OCI-LY7 (cell line): ENCODE measurements at regions not wholly inside any gene's neighbourhood (a gene's known extent, or its start where the extent isn't known, plus 50 kb on each side); places are given as distances from the start of the nearest gene placed in this dataset.

Source experiments
- BruUV-seq: library from RNA; stranded (reverse); fragments of 400-500 nt; replicated peaks from 2 replicates; lab custom pipeline; 2021; lab: Mats Ljungman, UMichigan
- CTCF ChIA-PET: fragments of 300-600 bp; sonication (Branson Sonifier 250); formaldehyde crosslinking; loops from one replicate; lab custom pipeline; 2022; ENCODE audit warnings: antibody characterized with exemption; ENCODE audit not compliant: unreplicated experiment; lab: Charles Lee
- POLR2A ChIA-PET: fragments of 300-600 bp; sonication (Branson Sonifier 250); formaldehyde crosslinking; loops from one replicate; lab custom pipeline; 2022; ENCODE audit warnings: antibody characterized with exemption; lab: Charles Lee
- DNase-seq: peaks from one replicate; pipeline ENCODE4 v3.0.0-alpha.2; 2015; ENCODE audit warnings: low spot score
- H2AFZ ChIP-seq: fragments of 200-600 bp; sonication (generic), shearing (Covaris generic); 2 replicates; pipeline ENCODE4 v1.6.1; 2014; ENCODE audit warnings: mild to moderate bottlenecking, antibody characterized with exemption, low read length, moderate library complexity
- H3K27ac ChIP-seq: fragments of 200-600 bp; sonication (generic); 2 replicates; pipeline ENCODE4 v1.5.1; 2014; ENCODE audit warnings: mixed run types, low read depth, mild to moderate bottlenecking, moderate library complexity, low read length, inconsistent platforms; ENCODE audit not compliant: poor library complexity, severe bottlenecking
- H3K36me3 ChIP-seq: fragments of 200-600 bp; sonication (generic); 2 replicates; pipeline ENCODE4 v1.6.1; 2014; ENCODE audit warnings: mild to moderate bottlenecking, antibody characterized with exemption, low read length, moderate library complexity, mixed read lengths; ENCODE audit not compliant: insufficient read depth
- H3K4me1 ChIP-seq: fragments of 200-600 bp; sonication (generic); 2 replicates; pipeline ENCODE4 v1.5.1; 2014; ENCODE audit warnings: mild to moderate bottlenecking, low read length; ENCODE audit not compliant: insufficient read depth, poor library complexity, severe bottlenecking
- H3K4me2 ChIP-seq: fragments of 200-600 bp; sonication (generic); 2 replicates; pipeline ENCODE4 v1.6.1; 2014; ENCODE audit warnings: mild to moderate bottlenecking, low read length
- H3K4me3 ChIP-seq: fragments of 200-600 bp; sonication (generic); 2 replicates; pipeline ENCODE4 v1.5.1; 2014; ENCODE audit warnings: mild to moderate bottlenecking, low read depth, low read length; ENCODE audit not compliant: poor library complexity, severe bottlenecking
- H3K79me2 ChIP-seq: fragments of 200-600 bp; sonication (generic); 2 replicates; pipeline ENCODE4 v1.6.1; 2016; ENCODE audit warnings: low read depth, mild to moderate bottlenecking, low read length, moderate library complexity, mixed read lengths; ENCODE audit not compliant: insufficient read depth
- H3K9me2 ChIP-seq: fragments of 200-600 bp; sonication (generic); 2 replicates; pipeline ENCODE4 v1.6.1; 2016; ENCODE audit warnings: mild to moderate bottlenecking, low read length, mixed read lengths; ENCODE audit not compliant: insufficient read depth
- H3K9me3 ChIP-seq: fragments of 200-600 bp; sonication (generic); 2 replicates; pipeline ENCODE4 v1.6.1; 2014; ENCODE audit warnings: mild to moderate bottlenecking, mixed run types, low read length, mixed read lengths
- H4K20me1 ChIP-seq: fragments of 200-600 bp; sonication (generic); 2 replicates; pipeline ENCODE4 v1.6.1; 2014; ENCODE audit warnings: mild to moderate bottlenecking, antibody characterized with exemption, low read length, moderate library complexity, mixed read lengths; ENCODE audit not compliant: insufficient read depth
- EZH2phosphoT487 ChIP-seq: fragments of 200-600 bp; sonication (generic); IDR thresholded peaks from 2 replicates; pipeline ENCODE4 v1.6.1; 2018; ENCODE audit warnings: low read depth, borderline replicate concordance, mild to moderate bottlenecking, mixed run types, antibody characterized with exemption, low read length, moderate library complexity, mixed read lengths
- intact Hi-C: fragments of 100-400 bp; cut with micrococcal nuclease; formaldehyde crosslinking; loops from one replicate; pipeline ENCODE4 v1.10.0; 2022; ENCODE audit not compliant: unreplicated experiment
- TF ChIP-seq, protein P1 (sequence below): fragments of 200-600 bp; sonication (generic); conservative IDR thresholded peaks from 2 replicates; pipeline ENCODE4 v1.5.1; 2014; ENCODE audit warnings: mild to moderate bottlenecking, antibody characterized with exemption, low read length, moderate library complexity, mixed read lengths

DNA sequence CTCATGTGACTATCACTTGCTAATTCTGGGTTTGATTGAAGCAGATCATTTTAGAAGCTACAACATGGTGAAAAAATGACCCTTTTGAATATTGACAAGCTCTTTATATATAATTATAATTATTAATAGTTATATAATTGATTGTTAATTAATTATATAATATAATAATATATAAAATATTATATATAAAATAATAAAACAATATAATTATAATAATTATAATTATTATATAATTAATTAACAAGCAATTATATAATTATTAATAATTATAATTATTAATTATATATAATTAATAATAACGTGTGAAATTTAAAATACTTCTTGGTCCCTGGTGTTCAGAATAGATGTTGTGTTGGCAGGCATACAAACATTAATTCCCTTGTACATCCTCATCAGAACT is 404.1 kb upstream of the CDH19 start:
- H3K4me1 ChIP-seq = no peaks in the 10 kb centered on the region
- ChIA-PET CTCF (no interaction called here), POLR2A (no interaction called here)
- DNase-seq = no peak
- TF ChIP-seq EZH2phosphoT487 = no peak
- TF ChIP-seq, protein P1, sequence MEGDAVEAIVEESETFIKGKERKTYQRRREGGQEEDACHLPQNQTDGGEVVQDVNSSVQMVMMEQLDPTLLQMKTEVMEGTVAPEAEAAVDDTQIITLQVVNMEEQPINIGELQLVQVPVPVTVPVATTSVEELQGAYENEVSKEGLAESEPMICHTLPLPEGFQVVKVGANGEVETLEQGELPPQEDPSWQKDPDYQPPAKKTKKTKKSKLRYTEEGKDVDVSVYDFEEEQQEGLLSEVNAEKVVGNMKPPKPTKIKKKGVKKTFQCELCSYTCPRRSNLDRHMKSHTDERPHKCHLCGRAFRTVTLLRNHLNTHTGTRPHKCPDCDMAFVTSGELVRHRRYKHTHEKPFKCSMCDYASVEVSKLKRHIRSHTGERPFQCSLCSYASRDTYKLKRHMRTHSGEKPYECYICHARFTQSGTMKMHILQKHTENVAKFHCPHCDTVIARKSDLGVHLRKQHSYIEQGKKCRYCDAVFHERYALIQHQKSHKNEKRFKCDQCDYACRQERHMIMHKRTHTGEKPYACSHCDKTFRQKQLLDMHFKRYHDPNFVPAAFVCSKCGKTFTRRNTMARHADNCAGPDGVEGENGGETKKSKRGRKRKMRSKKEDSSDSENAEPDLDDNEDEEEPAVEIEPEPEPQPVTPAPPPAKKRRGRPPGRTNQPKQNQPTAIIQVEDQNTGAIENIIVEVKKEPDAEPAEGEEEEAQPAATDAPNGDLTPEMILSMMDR = no peak
- H3K4me3 ChIP-seq = no peak overlapping the region
- H3K36me3 ChIP-seq = no peaks in the 10 kb centered on the region
- H3K27ac ChIP-seq = no peak overlapping the region
- no peaks in the 10 kb centered on the region for H3K9me3 ChIP-seq
- no peak overlapping the region for H2AFZ ChIP-seq
- H3K79me2 ChIP-seq = no peaks in the 10 kb centered on the region
- intact Hi-C loops = no loop called here
- no peak overlapping the region for H3K4me2 ChIP-seq
- no peaks in the 10 kb centered on the region for H4K20me1 ChIP-seq
- BruUV-seq = no TSS peak
- no peaks in the 10 kb centered on the region for H3K9me2 ChIP-seq

- H2AFZ ChIP-seq = no peak overlapping the region
- H3K4me1 ChIP-seq = no peaks in the 10 kb centered on the region
- no peak overlapping the region for H3K27ac ChIP-seq
- DNase-seq = no peak
- H3K9me3 ChIP-seq = no peaks in the 10 kb centered on the region
- H3K36me3 ChIP-seq = no peaks in the 10 kb centered on the region
- TF ChIP-seq, protein P1 = no peak
- no peak for TF ChIP-seq EZH2phosphoT487
- H4K20me1 ChIP-seq = no peaks in the 10 kb centered on the region
- H3K4me2 ChIP-seq = no peak overlapping the region
- intact Hi-C loops = no loop called here
- no peak overlapping the region for H3K4me3 ChIP-seq
- CTCF ChIA-PET = no interaction called here
- POLR2A ChIA-PET = no interaction called here
- no peaks in the 10 kb centered on the region for H3K79me2 ChIP-seq
- no TSS peak for BruUV-seq
- H3K9me2 ChIP-seq = no peaks in the 10 kb centered on the region
Observed at GRCh38 chr18:67007085-67007484, 403.2 kb upstream of the CDH19 start.

GRCh38 chr18:67001052-67001451 is 397.2 kb upstream of the CDH19 start:
- no peak overlapping the region for H3K4me2 ChIP-seq
- no peaks in the 10 kb centered on the region for H3K79me2 ChIP-seq
- H3K36me3 ChIP-seq = no peaks in the 10 kb centered on the region
- H3K27ac ChIP-seq = no peak overlapping the region
- no peak overlapping the region for H3K4me3 ChIP-seq
- H3K9me2 ChIP-seq = no peaks in the 10 kb centered on the region
- ChIA-PET POLR2A (no interaction called here), CTCF (no interaction called here)
- DNase-seq = no peak
- H3K4me1 ChIP-seq = no peaks in the 10 kb centered on the region
- H3K9me3 ChIP-seq = no peaks in the 10 kb centered on the region
- BruUV-seq = no TSS peak
- no peaks in the 10 kb centered on the region for H4K20me1 ChIP-seq
- intact Hi-C loops = no loop called here
- no peak overlapping the region for H2AFZ ChIP-seq
- TF ChIP-seq, protein P1 = no peak
- no peak for TF ChIP-seq EZH2phosphoT487
